ENCODE measurements at regions not wholly inside any gene's neighbourhood (a gene's known extent, or its start where the extent isn't known, plus 50 kb on each side); places are given as distances from the start of the nearest gene placed in this dataset.

- TF ChIP-seq CTCF (conservative IDR thresholded peaks at IDR 0.05) (peak; percentile 62), EZH2 (IDR thresholded peaks at IDR 0.05; ENCODE audit: low read depth) (no peak)
Measured at GRCh38 chr11:134861490-134862104, 449.6 kb upstream of the B3GAT1 start.
